Endothelial cell of umbilical vein (primary cell): ENCODE measurements at regions not wholly inside any gene's neighbourhood (a gene's known extent, or its start where the extent isn't known, plus 50 kb on each side); places are given as distances from the start of the nearest gene placed in this dataset.

Experiments
- BruUV-seq: library from RNA; stranded (reverse); fragments of 400-500 nt; replicated peaks from 2 replicates; lab custom pipeline; 2021; lab: Mats Ljungman, UMichigan
- CTCF ChIA-PET: fragments of 300-600, 350-600 bp; sonication (Branson Sonifier 250); formaldehyde crosslinking; loops from one replicate; lab custom pipeline; 2021; ENCODE audit warnings: antibody characterized with exemption, inconsistent platforms; lab: Charles Lee
- POLR2A ChIA-PET: fragments of 300-600, 350-600 bp; sonication (Branson Sonifier 250); formaldehyde crosslinking; loops from one replicate; lab custom pipeline; 2021; ENCODE audit warnings: antibody characterized with exemption, inconsistent platforms; lab: Charles Lee
- DNase-seq: peaks from one replicate; pipeline ENCODE4 v3.0.0-alpha.2; 2011; ENCODE audit warnings: low read depth, low spot score
- FAIRE-seq: peaks from 2 replicates; lab custom pipeline; 2011; peaks lifted over from hg19 to GRCh38; lab: Jason Lieb, UNC
- H2AFZ ChIP-seq: 2 replicates; pipeline ENCODE4 v1.6.0; 2012; ENCODE audit warnings: low read depth, low read length, control low read depth, inconsistent platforms
- H3K27ac ChIP-seq: 2 replicates; pipeline ENCODE4 v1.5.1; 2011; ENCODE audit warnings: low read depth, mild to moderate bottlenecking, control low read depth, low read length, moderate library complexity; ENCODE audit not compliant: insufficient read depth
- H3K27me3 ChIP-seq, 2 experiments: 2 replicates each; pipeline versions ENCODE4 v1.6.0 to v1.6.1; 2011; ENCODE audit warnings: low read length in 2 of 2, mixed read lengths in 1 of 2; ENCODE audit not compliant: control insufficient read depth in 2 of 2, insufficient read depth in 2 of 2
- H3K36me3 ChIP-seq, 2 experiments: 2 replicates in 1 of 2; 3 replicates in 1 of 2; pipeline ENCODE4 v1.5.1; 2011; ENCODE audit warnings: low read length in 2 of 2, mild to moderate bottlenecking in 1 of 2, moderate library complexity in 1 of 2; ENCODE audit not compliant: control insufficient read depth in 2 of 2, insufficient read depth in 2 of 2; ENCODE audit errors: extremely low read depth in 1 of 2
- H3K4me1 ChIP-seq: 3 replicates; pipeline ENCODE4 v1.5.1; 2011; ENCODE audit warnings: mild to moderate bottlenecking, low read length; ENCODE audit not compliant: control insufficient read depth, insufficient read depth; ENCODE audit errors: extremely low read depth
- H3K4me2 ChIP-seq: 2 replicates; pipeline ENCODE4 v1.6.1; 2011; ENCODE audit warnings: low read length, control low read depth, mixed read lengths; ENCODE audit not compliant: insufficient read depth
- H3K4me3 ChIP-seq, 3 experiments: fragments of 200-600 bp in 1 of 3; sonication (generic), shearing (Covaris generic) in 1 of 3; replicated peaks in 1 of 3; 2 replicates each; pipeline ENCODE4 v1.5.1; 2011 to 2016; ENCODE audit warnings: control low read depth in 3 of 3, low read length in 3 of 3, mild to moderate bottlenecking in 2 of 3, inconsistent platforms in 1 of 3, low read depth in 1 of 3, moderate library complexity in 1 of 3; ENCODE audit not compliant: insufficient read depth in 1 of 3
- H3K79me2 ChIP-seq: 2 replicates; pipeline ENCODE4 v1.6.0; 2012; ENCODE audit warnings: low read length, inconsistent platforms; ENCODE audit not compliant: control insufficient read depth, insufficient read depth
- H3K9ac ChIP-seq: replicated peaks from 2 replicates; pipeline ENCODE3; 2011; ENCODE audit warnings: low read length, control low read depth; ENCODE audit not compliant: insufficient read depth; ENCODE audit errors: extremely low read depth
- H3K9me1 ChIP-seq: replicated peaks from 3 replicates; pipeline ENCODE4 v1.6.0; 2011; ENCODE audit warnings: mild to moderate bottlenecking, low read length; ENCODE audit not compliant: control insufficient read depth, insufficient read depth; ENCODE audit errors: extremely low read depth
- H3K9me3 ChIP-seq: replicated peaks from 2 replicates; pipeline ENCODE4 v1.5.1; 2012; ENCODE audit warnings: low read length, inconsistent platforms; ENCODE audit not compliant: control insufficient read depth, insufficient read depth
- H4K20me1 ChIP-seq: replicated peaks from 2 replicates; pipeline ENCODE3; 2011; ENCODE audit warnings: mild to moderate bottlenecking, low read length; ENCODE audit not compliant: control insufficient read depth, insufficient read depth; ENCODE audit errors: extremely low read depth
- EZH2 ChIP-seq: IDR thresholded peaks from 2 replicates; pipeline ENCODE4 v1.6.1; 2012; ENCODE audit warnings: borderline replicate concordance, low read depth, mild to moderate bottlenecking, moderate library complexity, low read length, inconsistent platforms; ENCODE audit not compliant: severe bottlenecking
- FOS ChIP-seq: IDR thresholded peaks from 2 replicates; pipeline ENCODE4 v1.6.1; 2011; ENCODE audit warnings: mild to moderate bottlenecking, low read length, moderate library complexity, borderline replicate concordance; ENCODE audit not compliant: insufficient read depth
- GATA2 ChIP-seq: IDR thresholded peaks from 2 replicates; pipeline ENCODE4 v1.7.0; 2011; ENCODE audit warnings: low read depth, mild to moderate bottlenecking, moderate library complexity, mixed read lengths, low read length; ENCODE audit not compliant: insufficient read length, insufficient read depth
- JUN ChIP-seq: IDR thresholded peaks from 2 replicates; pipeline ENCODE4 v1.6.1; 2011; ENCODE audit warnings: borderline replicate concordance, low read depth; ENCODE audit not compliant: insufficient read length, insufficient read depth
- MYC ChIP-seq: IDR thresholded peaks from one replicate; pipeline ENCODE4 v1.6.1; 2011; ENCODE audit warnings: mild to moderate bottlenecking, low read depth, low read length
- POLR2A ChIP-seq: IDR thresholded peaks from 2 replicates; pipeline ENCODE4 v1.6.1; 2012; ENCODE audit warnings: low read depth, mild to moderate bottlenecking, control low read depth, low read length
- POLR2AphosphoS5 ChIP-seq: IDR thresholded peaks from 2 replicates; pipeline ENCODE4 v1.6.1; 2012; ENCODE audit warnings: low read depth, mild to moderate bottlenecking, control low read depth, low read length, moderate library complexity; ENCODE audit not compliant: insufficient read depth
- dilution Hi-C: fragments of 300-500 bp; cut with MboI; formaldehyde crosslinking; loops from one replicate; pipeline ENCODE4 v1.15.0; 2019; ENCODE audit warnings: low sequenced_read_pairs; ENCODE audit not compliant: extremely low pct_ligation_motif_present
- intact Hi-C: fragments of 100-400 bp; cut with micrococcal nuclease; formaldehyde crosslinking; loops from one replicate; pipeline ENCODE4 v1.10.0; 2022
- TF ChIP-seq, protein P1 (sequence below): IDR thresholded peaks from 2 replicates; pipeline ENCODE4 v1.6.1; 2011; ENCODE audit not compliant: insufficient read depth, insufficient read length
- TF ChIP-seq, protein P2 (sequence below), 2 donors: IDR thresholded peaks; 1 replicate in 1 of 2; 2 replicates in 1 of 2; pipeline ENCODE4 v1.5.1; 2011; ENCODE audit warnings: low read length in 2 of 2, mild to moderate bottlenecking in 2 of 2, moderate library complexity in 2 of 2, control low read depth in 1 of 2, inconsistent platforms in 1 of 2, low read depth in 1 of 2; ENCODE audit not compliant: insufficient read depth in 1 of 2; ENCODE audit errors: extremely low read depth in 1 of 2

DNA sequence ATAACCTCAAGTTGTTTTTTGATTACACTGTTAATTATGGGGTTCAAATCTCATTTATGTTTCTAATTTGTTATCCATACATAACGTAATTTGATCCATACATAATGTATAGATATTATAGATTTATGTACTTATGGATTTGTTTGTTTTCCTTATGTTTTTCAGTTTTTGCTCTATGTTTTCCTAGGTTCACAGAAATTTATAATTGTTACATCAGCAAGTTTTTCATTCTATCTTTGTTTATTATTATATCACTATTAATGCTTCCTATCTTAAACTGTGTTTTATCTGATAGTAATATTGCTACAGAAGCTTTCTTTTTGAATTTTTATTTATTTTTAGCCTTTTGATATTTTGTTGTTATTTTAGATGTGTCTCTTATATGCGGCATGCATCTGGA is 194.3 kb upstream of the SOX21 start:
- Histone ChIP-seq H3K9me1 (no peaks in the 10 kb centered on the region), H3K79me2 (no peaks in the 10 kb centered on the region), H2AFZ (no peak overlapping the region), H3K36me3 (no peaks in the 10 kb centered on the region), H3K4me2 (no peak overlapping the region), H3K9me3 (no peaks in the 10 kb centered on the region), H4K20me1 (no peaks in the 10 kb centered on the region), H3K27ac (no peak overlapping the region), H3K4me1 (no peaks in the 10 kb centered on the region), H3K27me3 (peaks cover 12 to 34% of the 10 kb centered on the region in 2 experiments), H3K4me3 (no peak overlapping the region), H3K9ac (no peak overlapping the region)
- ChIA-PET CTCF (interaction anchor here (1.1 kb wide), 1 partner anchor 498 kb away, joined by 4 read pairs; no protein-coding TSS in a partner anchor), POLR2A (no interaction called here)
- TF ChIP-seq, protein P1, sequence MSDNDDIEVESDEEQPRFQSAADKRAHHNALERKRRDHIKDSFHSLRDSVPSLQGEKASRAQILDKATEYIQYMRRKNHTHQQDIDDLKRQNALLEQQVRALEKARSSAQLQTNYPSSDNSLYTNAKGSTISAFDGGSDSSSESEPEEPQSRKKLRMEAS = no peak
- TF ChIP-seq GATA2 (no peak), EZH2 (no peak), POLR2AphosphoS5 (no peak), MYC (no peak), POLR2A (no peak), JUN (no peak), FOS (no peak)
- TF ChIP-seq, protein P2, sequence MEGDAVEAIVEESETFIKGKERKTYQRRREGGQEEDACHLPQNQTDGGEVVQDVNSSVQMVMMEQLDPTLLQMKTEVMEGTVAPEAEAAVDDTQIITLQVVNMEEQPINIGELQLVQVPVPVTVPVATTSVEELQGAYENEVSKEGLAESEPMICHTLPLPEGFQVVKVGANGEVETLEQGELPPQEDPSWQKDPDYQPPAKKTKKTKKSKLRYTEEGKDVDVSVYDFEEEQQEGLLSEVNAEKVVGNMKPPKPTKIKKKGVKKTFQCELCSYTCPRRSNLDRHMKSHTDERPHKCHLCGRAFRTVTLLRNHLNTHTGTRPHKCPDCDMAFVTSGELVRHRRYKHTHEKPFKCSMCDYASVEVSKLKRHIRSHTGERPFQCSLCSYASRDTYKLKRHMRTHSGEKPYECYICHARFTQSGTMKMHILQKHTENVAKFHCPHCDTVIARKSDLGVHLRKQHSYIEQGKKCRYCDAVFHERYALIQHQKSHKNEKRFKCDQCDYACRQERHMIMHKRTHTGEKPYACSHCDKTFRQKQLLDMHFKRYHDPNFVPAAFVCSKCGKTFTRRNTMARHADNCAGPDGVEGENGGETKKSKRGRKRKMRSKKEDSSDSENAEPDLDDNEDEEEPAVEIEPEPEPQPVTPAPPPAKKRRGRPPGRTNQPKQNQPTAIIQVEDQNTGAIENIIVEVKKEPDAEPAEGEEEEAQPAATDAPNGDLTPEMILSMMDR (IDR thresholded peaks at IDR 0.05; ENCODE audit: extremely low read depth in 1 of 2, insufficient read depth in 1 of 2, low read depth in 1 of 2, low read length in 2 of 2) = no peak
- no peak for FAIRE-seq
- no TSS peak for BruUV-seq
- DNase-seq = no peak
- dilution Hi-C loops (no loop called here), intact Hi-C loops (no loop called here)
